Hepatocyte (in vitro differentiated cells): ENCODE measurements at regions not wholly inside any gene's neighbourhood (a gene's known extent, or its start where the extent isn't known, plus 50 kb on each side); places are given as distances from the start of the nearest gene placed in this dataset.

ENCODE experiments used
- DNase-seq: peaks from one replicate; pipeline ENCODE4 v3.0.0-alpha.2; 2016; ENCODE audit warnings: low spot score
- H2AFZ ChIP-seq: fragments of 200-600 bp; sonication (generic); 2 replicates; pipeline ENCODE4 v1.6.0; 2016; ENCODE audit warnings: antibody characterized with exemption, mild to moderate bottlenecking
- H3K27ac ChIP-seq: fragments of 200-600 bp; sonication (generic); 2 replicates; pipeline ENCODE4 v1.5.1; 2016; ENCODE audit warnings: mild to moderate bottlenecking
- H3K27me3 ChIP-seq: fragments of 200-600 bp; sonication (generic); 2 replicates; pipeline ENCODE4 v1.6.1; 2016
- H3K36me3 ChIP-seq: fragments of 200-600 bp; sonication (generic); replicated peaks from 2 replicates; pipeline ENCODE4 v1.5.1; 2016; ENCODE audit warnings: low read depth; ENCODE audit not compliant: insufficient read depth
- H3K4me1 ChIP-seq: fragments of 200-600 bp; sonication (generic); 2 replicates; pipeline ENCODE4 v1.5.1; 2016; ENCODE audit warnings: mild to moderate bottlenecking, moderate library complexity; ENCODE audit not compliant: insufficient read depth
- H3K4me2 ChIP-seq: fragments of 200-600 bp; sonication (generic); 2 replicates; pipeline ENCODE4 v1.6.0; 2016
- H3K4me3 ChIP-seq: fragments of 200-600 bp; sonication (generic); 2 replicates; pipeline ENCODE4 v1.5.1; 2016; ENCODE audit warnings: mild to moderate bottlenecking
- H3K79me2 ChIP-seq: fragments of 200-600 bp; sonication (generic); 2 replicates; pipeline ENCODE4 v1.6.0; 2017; ENCODE audit warnings: mild to moderate bottlenecking
- H3K9me2 ChIP-seq: fragments of 200-600 bp; sonication (generic); replicated peaks from 2 replicates; pipeline ENCODE4 v1.6.0; 2017; ENCODE audit warnings: mild to moderate bottlenecking; ENCODE audit not compliant: insufficient read depth
- H3K9me3 ChIP-seq: fragments of 200-600 bp; sonication (generic); 2 replicates; pipeline ENCODE4 v1.5.1; 2016; ENCODE audit warnings: low read depth, mild to moderate bottlenecking
- H4K20me1 ChIP-seq: fragments of 200-600 bp; sonication (generic); 2 replicates; pipeline ENCODE4 v1.6.0; 2016; ENCODE audit warnings: mild to moderate bottlenecking; ENCODE audit not compliant: insufficient read depth, poor library complexity, severe bottlenecking
- EZH2 ChIP-seq: fragments of 200-600 bp; sonication (generic); IDR thresholded peaks from 2 replicates; pipeline ENCODE4 v1.6.1; 2016; ENCODE audit warnings: antibody characterized with exemption, mild to moderate bottlenecking, borderline replicate concordance
- EZH2phosphoT487 ChIP-seq: fragments of 200-600 bp; sonication (generic); IDR thresholded peaks from one replicate; pipeline ENCODE4 v1.6.1; 2018; ENCODE audit warnings: antibody characterized with exemption, mild to moderate bottlenecking, low read depth, moderate library complexity; ENCODE audit not compliant: unreplicated experiment, severe bottlenecking
- WGBS: methylation state at CpG from one replicate; pipeline ENCODE4 v1.1.6; 2016; ENCODE audit warnings: low lambda C conversion rate; ENCODE audit errors: missing lambda C conversion rate; 5-methylcytosine and 5-hydroxymethylcytosine counted together
- TF ChIP-seq, protein P1 (sequence below): fragments of 200-600 bp; sonication (generic); IDR thresholded peaks from 2 replicates; pipeline ENCODE4 v1.5.1; 2016; ENCODE audit warnings: antibody characterized with exemption, mild to moderate bottlenecking; ENCODE audit not compliant: poor library complexity

DNA sequence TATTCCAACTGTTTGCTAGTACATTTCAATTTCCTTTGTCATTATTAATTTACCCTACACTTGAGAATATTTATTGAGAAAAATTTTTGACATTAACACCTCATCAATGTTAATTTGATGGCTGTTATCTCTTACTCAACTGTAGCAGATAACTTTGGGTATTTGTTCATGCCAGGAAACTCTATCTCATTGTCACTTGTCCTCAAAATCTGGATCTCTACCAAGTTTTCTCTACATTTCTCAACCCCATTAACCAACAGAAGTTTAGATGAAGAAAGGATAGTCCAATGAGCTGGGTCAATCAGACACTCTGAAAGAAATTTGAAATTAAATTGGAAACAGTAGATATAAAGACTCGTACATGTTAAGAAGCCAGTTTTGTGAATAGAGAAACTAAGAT lies 395.3 kb downstream of the TUSC1 start:
- 78% methylated on average over 1 of the region's 1 CpG for WGBS
- Histone ChIP-seq H2AFZ (no peak overlapping the region), H3K27ac (no peak overlapping the region), H3K36me3 (no peaks in the 10 kb centered on the region), H3K9me2 (no peaks in the 10 kb centered on the region), H3K9me3 (no peaks in the 10 kb centered on the region), H4K20me1 (no peaks in the 10 kb centered on the region), H3K27me3 (no peaks in the 10 kb centered on the region), H3K4me1 (no peaks in the 10 kb centered on the region), H3K4me2 (no peak overlapping the region), H3K4me3 (no peak overlapping the region), H3K79me2 (no peaks in the 10 kb centered on the region)
- no peak for DNase-seq
- TF ChIP-seq EZH2 (no peak), EZH2phosphoT487 (no peak)
- TF ChIP-seq, protein P1, sequence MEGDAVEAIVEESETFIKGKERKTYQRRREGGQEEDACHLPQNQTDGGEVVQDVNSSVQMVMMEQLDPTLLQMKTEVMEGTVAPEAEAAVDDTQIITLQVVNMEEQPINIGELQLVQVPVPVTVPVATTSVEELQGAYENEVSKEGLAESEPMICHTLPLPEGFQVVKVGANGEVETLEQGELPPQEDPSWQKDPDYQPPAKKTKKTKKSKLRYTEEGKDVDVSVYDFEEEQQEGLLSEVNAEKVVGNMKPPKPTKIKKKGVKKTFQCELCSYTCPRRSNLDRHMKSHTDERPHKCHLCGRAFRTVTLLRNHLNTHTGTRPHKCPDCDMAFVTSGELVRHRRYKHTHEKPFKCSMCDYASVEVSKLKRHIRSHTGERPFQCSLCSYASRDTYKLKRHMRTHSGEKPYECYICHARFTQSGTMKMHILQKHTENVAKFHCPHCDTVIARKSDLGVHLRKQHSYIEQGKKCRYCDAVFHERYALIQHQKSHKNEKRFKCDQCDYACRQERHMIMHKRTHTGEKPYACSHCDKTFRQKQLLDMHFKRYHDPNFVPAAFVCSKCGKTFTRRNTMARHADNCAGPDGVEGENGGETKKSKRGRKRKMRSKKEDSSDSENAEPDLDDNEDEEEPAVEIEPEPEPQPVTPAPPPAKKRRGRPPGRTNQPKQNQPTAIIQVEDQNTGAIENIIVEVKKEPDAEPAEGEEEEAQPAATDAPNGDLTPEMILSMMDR: no peak

DNA sequence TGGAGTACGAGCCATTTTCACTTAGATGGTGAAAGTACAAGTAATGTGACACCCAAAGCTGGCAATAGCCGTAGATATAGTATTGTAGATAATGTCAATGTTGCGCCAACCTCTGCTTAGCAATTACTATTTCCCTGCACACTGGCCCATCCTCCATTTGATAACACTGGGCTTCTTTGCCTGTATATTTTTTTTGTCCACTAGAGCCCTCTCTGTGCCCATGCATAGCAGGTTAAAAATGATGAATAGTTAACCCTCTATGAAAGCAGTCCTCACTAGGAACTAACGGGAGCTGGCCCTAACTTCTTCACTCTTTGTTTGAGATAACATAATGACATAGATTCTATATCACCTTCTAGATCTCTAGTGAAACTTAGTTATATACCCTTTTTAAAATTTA lies 416.8 kb downstream of the TUSC1 start:
- TF ChIP-seq, protein P1: no peak
- TF ChIP-seq EZH2 (no peak), EZH2phosphoT487 (no peak)

DNA sequence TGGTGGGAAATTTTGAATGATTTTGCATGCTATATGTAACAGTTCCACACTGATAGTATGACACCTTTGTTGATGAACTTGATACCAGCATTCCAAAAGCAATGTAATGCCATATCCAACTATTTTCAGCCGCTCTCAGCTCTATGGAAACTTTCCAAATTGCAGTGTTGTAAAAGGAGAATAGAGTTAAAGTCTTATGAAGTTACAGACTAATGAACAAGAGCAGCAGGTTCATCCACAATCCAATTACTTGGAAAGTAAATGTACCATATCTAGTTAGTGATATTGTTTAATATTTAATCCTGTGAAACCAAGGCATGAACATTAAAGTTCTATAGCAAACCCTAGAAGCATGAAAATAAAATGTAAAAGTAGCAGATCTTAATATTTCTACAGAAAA lies 418.2 kb downstream of the TUSC1 start:
- Histone ChIP-seq H3K4me2 (no peak overlapping the region), H3K27me3 (no peaks in the 10 kb centered on the region), H3K27ac (no peak overlapping the region), H2AFZ (no peak overlapping the region), H3K9me2 (no peaks in the 10 kb centered on the region), H3K36me3 (no peaks in the 10 kb centered on the region), H3K79me2 (no peaks in the 10 kb centered on the region), H4K20me1 (no peaks in the 10 kb centered on the region), H3K9me3 (no peaks in the 10 kb centered on the region), H3K4me3 (no peak overlapping the region), H3K4me1 (no peaks in the 10 kb centered on the region)
- no peak for TF ChIP-seq EZH2
- TF ChIP-seq, protein P1: no peak
- no peak for TF ChIP-seq EZH2phosphoT487
- no peak for DNase-seq
- 92% methylated on average over 1 of the region's 1 CpG for WGBS

More for the DNA sequence above, 416.8 kb downstream of the TUSC1 start:
- DNase-seq: no peak
- Histone ChIP-seq H3K9me2 (no peaks in the 10 kb centered on the region), H3K4me2 (no peak overlapping the region), H2AFZ (no peak overlapping the region), H3K9me3 (no peaks in the 10 kb centered on the region), H3K27me3 (no peaks in the 10 kb centered on the region), H4K20me1 (no peaks in the 10 kb centered on the region), H3K4me1 (no peaks in the 10 kb centered on the region), H3K27ac (no peak overlapping the region), H3K4me3 (no peak overlapping the region), H3K36me3 (no peaks in the 10 kb centered on the region), H3K79me2 (no peaks in the 10 kb centered on the region)
- WGBS: 83% methylated on average over 4 of the region's 4 CpGs

DNA sequence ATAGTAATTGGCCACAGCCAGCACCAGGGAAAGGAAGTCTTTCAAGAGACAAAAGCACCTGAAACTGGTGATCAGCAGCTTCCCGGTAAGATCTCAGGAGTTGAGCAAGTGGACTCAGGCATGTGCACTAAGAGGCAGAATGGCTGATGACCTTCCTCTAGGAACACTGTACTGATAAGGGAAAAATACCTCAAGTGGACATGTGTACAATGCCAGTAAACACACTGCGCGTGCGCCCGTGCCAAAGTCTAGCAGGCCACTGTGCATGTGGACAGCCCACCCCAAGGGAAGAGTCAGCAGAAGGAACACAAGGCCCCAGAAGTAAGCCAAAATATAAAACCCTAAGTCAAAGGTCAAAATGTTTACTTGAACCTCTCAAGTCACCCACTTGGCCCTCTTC lies 423.0 kb downstream of the TUSC1 start:
- Histone ChIP-seq H2AFZ (no peak overlapping the region), H3K79me2 (no peaks in the 10 kb centered on the region), H3K27me3 (no peaks in the 10 kb centered on the region), H3K4me3 (no peak overlapping the region), H3K9me2 (no peaks in the 10 kb centered on the region), H4K20me1 (no peaks in the 10 kb centered on the region), H3K4me2 (no peak overlapping the region), H3K9me3 (no peaks in the 10 kb centered on the region), H3K36me3 (no peaks in the 10 kb centered on the region), H3K4me1 (no peaks in the 10 kb centered on the region), H3K27ac (no peak overlapping the region)
- TF ChIP-seq EZH2: no peak
- TF ChIP-seq EZH2phosphoT487: no peak
- TF ChIP-seq, protein P1: no peak
- 95% methylated on average over 5 of the region's 5 CpGs for WGBS
- no peak for DNase-seq
